ENCODE measurements at regions not wholly inside any gene's neighbourhood (a gene's known extent, or its start where the extent isn't known, plus 50 kb on each side); places are given as distances from the start of the nearest gene placed in this dataset.
"Not testable (repeated sequence)": the region's sequence is repeated elsewhere in the genome, so short reads cannot be mapped to it uniquely, and the experiment has no call there.

DNA sequence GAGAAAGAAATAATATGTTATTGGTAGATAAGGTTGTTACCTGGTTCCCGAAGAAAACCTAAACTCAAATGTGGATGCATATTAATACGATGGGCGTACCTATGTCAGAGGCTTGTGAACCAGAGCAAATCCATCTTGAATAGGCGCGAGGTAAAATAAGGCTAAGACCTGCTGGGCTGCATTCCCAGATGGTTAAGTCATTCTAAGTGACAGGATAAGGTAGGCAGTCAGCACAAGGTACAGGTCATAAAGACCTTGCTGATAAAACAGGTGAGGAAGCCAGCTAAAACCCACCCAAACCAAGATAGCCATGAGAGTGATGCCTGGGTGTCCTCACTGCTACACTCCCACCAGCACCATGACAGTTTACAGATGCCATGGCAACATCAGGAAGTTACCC lies 1400.1 kb downstream of the CDH8 start:
- ATAC-seq (no peak), DNase-seq (no peak)
- Histone ChIP-seq H3K27me3 (no peaks in the 10 kb centered on the region), H3K27ac (no peak overlapping the region), H3K4me1 (no peaks in the 10 kb centered on the region), H3K4me3 (no peak overlapping the region), H3K9me3 (no peaks in the 10 kb centered on the region), H3K36me3 (replicated peaks in 1 of 2; ENCODE audit: insufficient read depth in 1 of 2, low read depth in 2 of 2) (no peaks in the 10 kb centered on the region)
- intact Hi-C loops (cut with DNase I): no loop called here
- WGBS, 2 donors: 51% methylated on average over 5 of the region's 5 CpGs
- TF ChIP-seq POLR2A (IDR thresholded peaks at IDR 0.05): no peak
- TF ChIP-seq, protein P1, sequence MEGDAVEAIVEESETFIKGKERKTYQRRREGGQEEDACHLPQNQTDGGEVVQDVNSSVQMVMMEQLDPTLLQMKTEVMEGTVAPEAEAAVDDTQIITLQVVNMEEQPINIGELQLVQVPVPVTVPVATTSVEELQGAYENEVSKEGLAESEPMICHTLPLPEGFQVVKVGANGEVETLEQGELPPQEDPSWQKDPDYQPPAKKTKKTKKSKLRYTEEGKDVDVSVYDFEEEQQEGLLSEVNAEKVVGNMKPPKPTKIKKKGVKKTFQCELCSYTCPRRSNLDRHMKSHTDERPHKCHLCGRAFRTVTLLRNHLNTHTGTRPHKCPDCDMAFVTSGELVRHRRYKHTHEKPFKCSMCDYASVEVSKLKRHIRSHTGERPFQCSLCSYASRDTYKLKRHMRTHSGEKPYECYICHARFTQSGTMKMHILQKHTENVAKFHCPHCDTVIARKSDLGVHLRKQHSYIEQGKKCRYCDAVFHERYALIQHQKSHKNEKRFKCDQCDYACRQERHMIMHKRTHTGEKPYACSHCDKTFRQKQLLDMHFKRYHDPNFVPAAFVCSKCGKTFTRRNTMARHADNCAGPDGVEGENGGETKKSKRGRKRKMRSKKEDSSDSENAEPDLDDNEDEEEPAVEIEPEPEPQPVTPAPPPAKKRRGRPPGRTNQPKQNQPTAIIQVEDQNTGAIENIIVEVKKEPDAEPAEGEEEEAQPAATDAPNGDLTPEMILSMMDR (IDR thresholded peaks at IDR 0.05): no peak

DNA sequence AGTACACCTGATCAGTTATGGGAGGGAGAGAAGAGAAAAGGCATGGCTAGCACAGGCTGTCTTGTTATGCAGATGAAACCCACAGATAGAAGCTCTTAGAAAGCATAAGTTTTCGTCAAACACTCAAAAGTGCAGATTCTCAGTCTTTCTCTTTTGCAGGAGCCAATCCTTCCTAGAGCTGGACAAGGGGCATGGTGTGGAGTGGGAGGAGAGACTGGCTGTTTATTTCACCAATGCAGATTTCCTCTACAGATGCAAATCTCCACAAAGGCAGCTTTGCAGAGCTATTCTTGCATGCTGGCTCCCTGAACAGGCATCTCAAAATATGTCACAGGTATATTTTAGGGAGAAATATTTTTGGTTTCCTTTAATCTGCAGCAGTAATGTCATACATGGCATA lies 1400.7 kb downstream of the CDH8 start:
- DNase-seq (no peak), ATAC-seq (no peak)
- H3K9me3 ChIP-seq: no peaks in the 10 kb centered on the region
- no peak overlapping the region for H3K4me3 ChIP-seq
- intact Hi-C loops (cut with DNase I): no loop called here
- no peaks in the 10 kb centered on the region for H3K27me3 ChIP-seq
- no peaks in the 10 kb centered on the region for H3K36me3 ChIP-seq (replicated peaks in 1 of 2; ENCODE audit: insufficient read depth in 1 of 2, low read depth in 2 of 2)
- H3K27ac ChIP-seq: no peak overlapping the region
- TF ChIP-seq, protein P1 (IDR thresholded peaks at IDR 0.05): no peak
- no peak for TF ChIP-seq POLR2A (IDR thresholded peaks at IDR 0.05)
- 38 to 44% methylated on average over 1 of the region's 1 CpG for WGBS, 2 donors
- H3K4me1 ChIP-seq: no peaks in the 10 kb centered on the region

DNA sequence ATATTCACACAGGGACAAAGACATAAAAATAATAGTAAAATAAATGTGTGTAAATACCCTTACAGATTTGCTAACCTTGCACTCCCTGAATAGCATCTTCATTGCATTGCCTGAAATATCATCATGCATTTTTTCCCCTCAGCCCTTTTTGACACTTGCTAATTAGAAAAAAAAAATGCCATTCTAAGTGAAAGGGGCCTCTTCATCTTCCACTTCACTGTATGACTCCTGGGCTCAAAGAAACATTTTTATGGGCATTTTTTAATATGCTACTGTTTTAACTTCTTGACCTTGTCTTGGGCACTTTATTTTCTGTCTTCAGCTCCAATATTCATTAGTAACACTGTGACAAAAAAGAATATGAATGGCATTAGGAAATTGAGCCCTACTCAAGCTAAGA lies 1424.4 kb downstream of the CDH8 start:
- Histone ChIP-seq H3K27ac (no peak overlapping the region), H3K9me3 (no peaks in the 10 kb centered on the region), H3K36me3 (replicated peaks in 1 of 2; ENCODE audit: insufficient read depth in 1 of 2, low read depth in 2 of 2) (no peaks in the 10 kb centered on the region), H3K27me3 (no peaks in the 10 kb centered on the region), H3K4me1 (no peaks in the 10 kb centered on the region), H3K4me3 (no peak overlapping the region)
- intact Hi-C loops (cut with DNase I): no loop called here
- DNase-seq: no peak
- TF ChIP-seq, protein P1 (IDR thresholded peaks at IDR 0.05): no peak
- TF ChIP-seq POLR2A (IDR thresholded peaks at IDR 0.05): no peak
- no peak for ATAC-seq

DNA sequence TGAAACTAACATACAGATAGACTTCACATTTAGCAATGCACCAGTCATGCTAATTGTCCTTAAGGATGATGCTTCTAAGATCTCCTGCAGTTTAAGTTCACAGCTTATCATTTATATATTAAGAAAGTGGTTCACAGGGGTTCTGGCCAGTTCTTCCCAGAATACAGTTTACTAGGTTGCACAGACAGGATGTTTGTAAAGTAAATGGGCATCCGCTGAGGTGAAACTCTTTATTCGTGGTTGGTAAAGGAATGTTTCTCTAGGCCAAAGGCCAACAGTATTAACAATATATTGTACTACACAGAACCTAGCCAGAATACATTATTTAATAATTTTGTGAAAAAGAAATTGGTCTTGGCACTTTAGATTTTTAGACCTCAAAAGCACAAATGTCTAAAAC lies 1427.3 kb downstream of the CDH8 start:
- ATAC-seq: no peak
- Histone ChIP-seq H3K36me3 (replicated peaks in 1 of 2; ENCODE audit: insufficient read depth in 1 of 2, low read depth in 2 of 2) (no peaks in the 10 kb centered on the region), H3K27ac (no peak overlapping the region), H3K4me1 (no peaks in the 10 kb centered on the region), H3K27me3 (no peaks in the 10 kb centered on the region), H3K4me3 (no peak overlapping the region), H3K9me3 (no peaks in the 10 kb centered on the region)
- DNase-seq: no peak
- TF ChIP-seq, protein P1 (IDR thresholded peaks at IDR 0.05): no peak
- no peak for TF ChIP-seq POLR2A (IDR thresholded peaks at IDR 0.05)
- 61 to 71% methylated on average over 2 of the region's 2 CpGs for WGBS, 2 donors
- intact Hi-C loops (cut with DNase I): no loop called here

DNA sequence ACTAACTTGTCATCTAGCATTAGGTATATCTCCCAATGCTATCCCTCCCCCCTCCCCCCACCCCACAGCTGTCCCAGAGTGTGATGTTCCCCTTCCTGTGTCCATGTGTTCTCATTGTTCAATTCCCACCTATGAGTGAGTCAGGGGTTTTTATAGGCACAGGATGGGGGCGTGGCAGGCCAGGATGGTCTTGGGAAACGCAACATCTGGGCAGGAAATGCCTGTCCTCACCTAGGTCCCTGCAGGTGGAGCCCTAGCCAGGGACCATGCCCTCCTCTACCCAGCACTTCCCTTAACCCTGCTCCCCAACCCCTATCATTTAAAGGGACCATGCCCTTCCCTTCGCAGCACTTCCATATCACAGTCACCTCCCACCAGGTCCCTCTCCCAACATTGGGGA lies 1430.6 kb downstream of the CDH8 start:
- H3K4me1 ChIP-seq; H3K36me3 ChIP-seq (replicated peaks in 1 of 2; ENCODE audit: insufficient read depth in 1 of 2, low read depth in 2 of 2); H3K9me3 ChIP-seq; ATAC-seq; intact Hi-C loops (cut with DNase I); H3K4me3 ChIP-seq; H3K27me3 ChIP-seq; H3K27ac ChIP-seq; DNase-seq: not testable (repeated sequence)
- WGBS, 2 donors: 64 to 86% methylated on average over 1 to 3 of the region's 3 CpGs
